ENCODE measurements at regions not wholly inside any gene's neighbourhood (a gene's known extent, or its start where the extent isn't known, plus 50 kb on each side); places are given as distances from the start of the nearest gene placed in this dataset.

- DNase-seq: peak; percentile 0
Measured at GRCh38 chr10:75347186-75347585, 54.4 kb downstream of the ZNF503 start.

GRCh38 chr10:75345738-75346137, 55.8 kb downstream of the ZNF503 start:
- no peak for DNase-seq

GRCh38 chr10:75344170-75344569, 57.4 kb downstream of the ZNF503 start:
- no peak for DNase-seq

- no peak for DNase-seq
Measured at GRCh38 chr10:75342397-75342796, 59.2 kb downstream of the ZNF503 start.

GRCh38 chr10:75335983-75336382, 65.6 kb downstream of the ZNF503 start:
- no peak for DNase-seq

- DNase-seq: no peak
Measured at GRCh38 chr10:75335191-75335590, 66.4 kb downstream of the ZNF503 start.

GRCh38 chr10:75334720-75335119, 66.8 kb downstream of the ZNF503 start:
- DNase-seq: no peak

- DNase-seq: no peak
Measured at GRCh38 chr10:75332081-75332480, 69.5 kb downstream of the ZNF503 start.

GRCh38 chr10:75331081-75331480, 70.5 kb downstream of the ZNF503 start:
- no peak for DNase-seq

GRCh38 chr10:75329190-75329745, 72.3 kb downstream of the ZNF503 start:
- no peak for DNase-seq

- no peak for DNase-seq
Measured at GRCh38 chr10:75326306-75326705, 75.3 kb downstream of the ZNF503 start.

- DNase-seq: no peak
Measured at GRCh38 chr10:75319274-75319673, 82.3 kb downstream of the ZNF503 start.

- DNase-seq: no peak
Measured at GRCh38 chr10:75314570-75314969, 78.8 kb upstream of the COMTD1 start.

- no peak for DNase-seq
Measured at GRCh38 chr10:75312440-75312839, 76.7 kb upstream of the COMTD1 start.

- DNase-seq: no peak
Measured at GRCh38 chr10:75305675-75306074, 69.9 kb upstream of the COMTD1 start.

- DNase-seq: no peak
Measured at GRCh38 chr10:75304741-75305390, 69.1 kb upstream of the COMTD1 start.

GRCh38 chr10:75304313-75304712, 68.6 kb upstream of the COMTD1 start:
- no peak for DNase-seq

- no peak for DNase-seq
Measured at GRCh38 chr10:75303045-75303777, 67.5 kb upstream of the COMTD1 start.

- DNase-seq: no peak
Measured at GRCh38 chr10:75302029-75302428, 66.3 kb upstream of the COMTD1 start.

GRCh38 chr10:75297021-75297599, 61.4 kb upstream of the COMTD1 start:
- no peak for DNase-seq

- DNase-seq: no peak
Measured at GRCh38 chr10:75295868-75296441, 60.2 kb upstream of the COMTD1 start.

- DNase-seq: peak; percentile 4
Measured at GRCh38 chr10:75294866-75295701, 59.3 kb upstream of the COMTD1 start.

GRCh38 chr10:75294518-75294865, 58.7 kb upstream of the COMTD1 start:
- no peak for DNase-seq

Data from NCI-H524 treated with DMSO at 0.1 percent for 48 hours (cell line).